ENCODE measurements at regions not wholly inside any gene's neighbourhood (a gene's known extent, or its start where the extent isn't known, plus 50 kb on each side); places are given as distances from the start of the nearest gene placed in this dataset.

- H3K4me3 ChIP-seq (ENCODE audit: low read length): no peak overlapping the region
- TF ChIP-seq, protein P1, sequence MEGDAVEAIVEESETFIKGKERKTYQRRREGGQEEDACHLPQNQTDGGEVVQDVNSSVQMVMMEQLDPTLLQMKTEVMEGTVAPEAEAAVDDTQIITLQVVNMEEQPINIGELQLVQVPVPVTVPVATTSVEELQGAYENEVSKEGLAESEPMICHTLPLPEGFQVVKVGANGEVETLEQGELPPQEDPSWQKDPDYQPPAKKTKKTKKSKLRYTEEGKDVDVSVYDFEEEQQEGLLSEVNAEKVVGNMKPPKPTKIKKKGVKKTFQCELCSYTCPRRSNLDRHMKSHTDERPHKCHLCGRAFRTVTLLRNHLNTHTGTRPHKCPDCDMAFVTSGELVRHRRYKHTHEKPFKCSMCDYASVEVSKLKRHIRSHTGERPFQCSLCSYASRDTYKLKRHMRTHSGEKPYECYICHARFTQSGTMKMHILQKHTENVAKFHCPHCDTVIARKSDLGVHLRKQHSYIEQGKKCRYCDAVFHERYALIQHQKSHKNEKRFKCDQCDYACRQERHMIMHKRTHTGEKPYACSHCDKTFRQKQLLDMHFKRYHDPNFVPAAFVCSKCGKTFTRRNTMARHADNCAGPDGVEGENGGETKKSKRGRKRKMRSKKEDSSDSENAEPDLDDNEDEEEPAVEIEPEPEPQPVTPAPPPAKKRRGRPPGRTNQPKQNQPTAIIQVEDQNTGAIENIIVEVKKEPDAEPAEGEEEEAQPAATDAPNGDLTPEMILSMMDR (IDR thresholded peaks at IDR 0.05; ENCODE audit: insufficient read depth, low read depth, low read length, missing control alignments): no peak
- no peak for DNase-seq (ENCODE audit: low read depth)
Measured at GRCh38 chr13:57784633-57785032, 153.1 kb downstream of the PCDH17 start.

DNA sequence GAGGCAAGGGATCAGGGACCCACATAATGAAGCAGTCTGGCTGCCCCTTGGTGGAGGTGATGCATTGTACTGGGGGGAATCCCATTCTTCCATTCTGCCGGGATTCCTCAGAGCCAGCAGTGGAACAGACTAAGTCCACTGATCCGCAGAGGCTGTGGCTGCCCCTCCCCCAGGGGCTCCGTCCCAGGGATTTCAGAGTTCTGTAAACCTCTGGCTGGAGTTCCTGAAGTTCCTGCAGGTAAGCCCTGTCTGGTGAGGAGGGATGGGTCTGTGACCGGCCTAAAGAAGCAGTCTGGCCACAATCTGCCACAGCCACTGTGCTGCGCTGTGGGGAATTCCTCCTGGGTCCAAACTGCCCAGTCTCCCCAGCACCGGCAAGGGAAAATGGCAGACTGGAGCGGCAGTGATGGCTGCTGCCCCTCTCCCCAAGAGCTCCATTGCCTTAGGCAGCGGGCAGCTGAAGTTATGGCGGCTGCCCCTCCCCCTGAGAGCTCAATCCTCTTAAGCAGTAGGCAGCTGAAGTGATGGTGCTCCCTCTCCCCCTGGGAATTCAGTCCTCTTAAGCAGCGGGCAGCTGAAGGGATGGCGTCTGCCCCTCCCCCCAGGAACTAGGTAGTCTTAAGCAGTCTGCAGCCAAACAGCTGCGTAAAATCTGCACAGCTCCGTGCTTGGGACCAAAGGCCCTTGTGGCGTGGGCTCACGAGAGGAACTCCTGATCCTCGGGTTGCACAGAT is 155.7 kb downstream of the PCDH17 start:
- no peak for DNase-seq (ENCODE audit: low read depth)
- no peak overlapping the region for H3K4me3 ChIP-seq (ENCODE audit: low read length)
- TF ChIP-seq, protein P1 (IDR thresholded peaks at IDR 0.05; ENCODE audit: insufficient read depth, low read depth, low read length, missing control alignments): no peak

DNA sequence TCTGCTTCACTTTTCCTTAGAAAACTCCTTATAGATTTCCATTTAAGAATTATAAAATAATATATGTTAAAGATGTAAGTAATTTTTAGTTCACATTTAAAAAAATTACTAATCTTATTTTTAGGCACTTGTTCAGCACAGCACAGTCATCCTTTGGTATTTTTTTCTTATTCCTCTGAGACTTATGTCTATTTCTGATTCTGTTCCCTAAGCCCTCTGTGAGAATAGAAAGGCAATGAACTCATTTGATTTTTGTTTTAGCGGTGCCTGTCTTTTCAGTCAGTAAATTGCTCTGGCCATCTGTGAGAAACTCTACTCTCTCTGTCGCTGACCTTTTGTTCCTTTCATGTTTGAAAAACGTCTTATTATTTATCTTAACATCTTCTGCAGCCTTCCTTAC is 168.1 kb downstream of the PCDH17 start:
- H3K4me3 ChIP-seq (ENCODE audit: low read length): no peak overlapping the region
- DNase-seq (ENCODE audit: low read depth): no peak
- TF ChIP-seq, protein P1 (IDR thresholded peaks at IDR 0.05; ENCODE audit: insufficient read depth, low read depth, low read length, missing control alignments): no peak

GRCh38 chr13:57813651-57814050 is 182.1 kb downstream of the PCDH17 start:
- no peak for DNase-seq (ENCODE audit: low read depth)

DNA sequence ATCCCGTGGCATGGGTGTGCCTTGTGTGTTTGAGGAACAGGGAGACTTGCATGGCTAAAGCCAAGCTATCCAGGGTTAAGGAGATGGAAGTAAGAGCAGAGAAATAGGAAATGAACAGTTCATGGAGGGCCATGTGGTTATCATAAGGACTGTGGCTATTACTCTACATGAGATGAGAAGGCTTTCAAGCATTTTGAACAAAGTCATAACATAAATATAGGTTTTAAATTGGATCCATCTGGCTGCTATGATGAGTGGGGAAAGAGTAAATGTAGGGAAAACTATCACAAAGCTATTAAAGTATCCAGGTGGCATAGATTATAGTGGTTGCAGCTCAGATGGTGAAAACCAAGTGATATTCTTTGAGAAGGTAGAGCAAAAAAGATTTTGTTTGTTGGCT is 184.1 kb downstream of the PCDH17 start:
- no peak for DNase-seq (ENCODE audit: low read depth)
- no peak overlapping the region for H3K4me3 ChIP-seq (ENCODE audit: low read length)
- TF ChIP-seq, protein P1 (IDR thresholded peaks at IDR 0.05; ENCODE audit: insufficient read depth, low read depth, low read length, missing control alignments): no peak

More at GRCh38 chr13:57813651-57814050, 182.1 kb downstream of the PCDH17 start:
- no peak overlapping the region for H3K4me3 ChIP-seq (ENCODE audit: low read length)
- TF ChIP-seq, protein P1 (IDR thresholded peaks at IDR 0.05; ENCODE audit: insufficient read depth, low read depth, low read length, missing control alignments): no peak

DNA sequence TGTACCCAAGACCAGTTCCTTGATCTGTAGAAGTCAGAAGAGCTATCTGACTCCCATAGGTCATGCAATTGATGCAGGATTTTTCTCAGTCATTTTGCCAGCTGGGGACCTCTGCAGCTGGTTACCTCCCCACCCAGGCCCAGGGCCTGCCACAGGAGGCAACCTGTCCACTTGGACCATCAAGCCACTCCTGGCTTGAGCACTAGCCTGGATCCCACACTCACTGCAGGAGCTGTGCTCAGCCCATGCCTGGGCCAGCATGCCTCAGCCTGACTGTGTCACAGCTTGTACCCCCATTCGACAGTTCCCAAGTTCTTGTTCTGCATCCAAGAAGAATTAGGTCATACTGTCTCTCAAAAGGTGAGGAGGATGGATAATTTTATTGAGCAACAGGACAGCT is 189.4 kb downstream of the PCDH17 start:
- H3K4me3 ChIP-seq (ENCODE audit: low read length): no peak overlapping the region
- DNase-seq (ENCODE audit: low read depth): no peak
- TF ChIP-seq, protein P1 (IDR thresholded peaks at IDR 0.05; ENCODE audit: insufficient read depth, low read depth, low read length, missing control alignments): no peak

- H3K4me3 ChIP-seq (ENCODE audit: low read length): no peak overlapping the region
- TF ChIP-seq, protein P1 (IDR thresholded peaks at IDR 0.05; ENCODE audit: insufficient read depth, low read depth, low read length, missing control alignments): no peak
- DNase-seq (ENCODE audit: low read depth): peak; percentile 0
Measured at GRCh38 chr13:57823704-57824103, 192.2 kb downstream of the PCDH17 start.

Measured in epithelial cell of esophagus (primary cell).